ENCODE measurements at regions not wholly inside any gene's neighbourhood (a gene's known extent, or its start where the extent isn't known, plus 50 kb on each side); places are given as distances from the start of the nearest gene placed in this dataset.

DNA sequence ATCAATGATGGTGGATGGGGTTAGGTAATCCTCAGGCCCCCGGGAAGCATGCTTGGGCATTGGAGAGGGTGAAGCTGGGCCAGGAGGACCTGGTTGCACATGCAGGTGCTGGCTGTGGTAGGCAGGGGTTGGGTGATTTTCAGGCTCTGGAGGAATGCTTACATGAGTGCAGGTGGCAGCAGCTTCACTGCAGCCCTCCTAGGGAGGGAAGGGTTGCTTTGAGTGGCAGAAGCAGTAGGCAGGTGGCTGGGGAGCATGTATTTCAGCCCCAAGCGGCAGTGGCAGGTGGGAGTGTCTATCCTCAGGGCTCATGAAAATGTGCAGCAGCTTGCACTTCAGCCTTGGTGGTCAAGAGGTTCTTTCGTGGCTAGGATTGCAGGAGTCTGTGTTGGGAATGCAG lies 230.0 kb upstream of the CTNNB1 start:
- DNase-seq = no peak

DNA sequence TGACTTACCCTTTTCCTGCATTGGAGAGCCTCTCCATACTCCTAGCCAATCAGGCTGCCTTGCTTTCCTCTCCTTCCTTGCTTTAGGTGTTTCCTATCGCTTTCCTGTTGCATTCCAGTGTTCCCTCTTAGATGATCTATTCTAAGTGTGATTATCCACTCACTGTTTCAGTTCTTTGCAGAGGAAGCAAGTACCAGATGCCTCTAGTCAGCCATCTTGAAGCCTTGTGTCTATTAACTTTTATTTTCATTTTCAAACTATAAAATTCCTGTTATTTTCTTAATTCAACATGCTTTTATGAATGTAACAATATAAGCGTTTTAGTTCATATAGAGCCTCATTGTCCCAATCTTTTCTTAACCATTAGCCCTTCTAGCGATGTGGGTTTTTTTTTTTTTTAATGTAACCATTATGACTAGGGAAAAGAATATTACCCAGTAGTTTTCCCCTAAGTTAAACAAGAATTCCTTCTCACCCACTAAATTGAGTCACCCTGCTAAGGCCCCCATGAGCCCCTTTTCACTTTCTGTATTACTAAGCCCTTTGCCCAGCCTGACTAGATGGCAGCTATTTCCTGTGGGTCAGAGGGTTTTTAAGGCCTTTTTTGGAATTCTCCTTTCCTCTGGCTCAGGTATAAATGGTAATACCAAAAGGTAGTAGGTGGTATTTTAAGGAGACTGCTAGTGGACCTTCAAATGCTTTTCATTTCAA lies 229.4 kb upstream of the CTNNB1 start:
- DNase-seq = no peak

DNA sequence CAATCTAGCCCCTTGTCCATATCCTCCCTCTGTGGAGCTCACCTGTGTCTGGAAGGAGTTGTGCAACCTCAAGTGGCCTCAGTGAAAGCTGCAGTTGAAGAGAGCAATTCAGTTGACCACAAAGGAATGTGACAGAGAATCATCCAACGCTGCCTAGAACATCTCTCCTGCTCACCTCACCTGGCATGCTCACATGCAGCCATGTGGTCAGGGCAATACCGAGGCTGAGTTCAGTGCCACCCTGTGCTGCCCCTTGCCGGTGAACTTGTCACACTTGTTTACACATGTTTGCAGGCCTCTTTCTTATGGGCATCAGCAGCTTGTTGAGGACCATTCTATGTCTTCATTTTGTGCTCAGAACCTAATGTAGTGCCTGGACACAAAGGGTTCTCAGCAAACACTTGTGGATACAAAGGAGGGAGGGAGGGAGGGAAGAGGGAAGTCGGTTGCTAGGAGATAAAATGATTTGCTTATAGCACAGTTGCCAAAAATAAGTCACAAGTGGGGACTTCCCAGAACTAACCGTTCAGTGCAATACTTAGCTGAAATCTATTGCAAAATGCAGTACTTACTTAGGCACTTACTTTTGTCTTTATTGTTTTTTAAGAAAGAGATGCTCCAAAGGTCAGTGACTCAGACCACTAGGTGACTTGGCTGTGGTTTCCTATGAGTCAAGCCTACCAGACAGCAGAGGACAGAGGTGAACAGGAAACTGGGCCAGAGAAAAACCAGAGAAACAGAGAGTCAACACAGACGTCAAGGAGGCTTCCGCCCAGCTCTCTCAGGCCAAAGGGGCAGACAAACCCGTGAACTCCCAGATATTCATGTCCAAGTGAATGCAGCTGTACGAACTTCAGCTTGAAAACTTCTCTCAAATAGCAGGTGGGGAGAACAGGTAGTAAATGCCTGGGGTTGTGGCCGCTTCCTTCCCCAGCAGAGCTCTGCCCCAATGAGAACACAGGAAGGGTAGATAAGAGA lies 227.8 kb upstream of the CTNNB1 start:
- peak; percentile 43 for DNase-seq

DNA sequence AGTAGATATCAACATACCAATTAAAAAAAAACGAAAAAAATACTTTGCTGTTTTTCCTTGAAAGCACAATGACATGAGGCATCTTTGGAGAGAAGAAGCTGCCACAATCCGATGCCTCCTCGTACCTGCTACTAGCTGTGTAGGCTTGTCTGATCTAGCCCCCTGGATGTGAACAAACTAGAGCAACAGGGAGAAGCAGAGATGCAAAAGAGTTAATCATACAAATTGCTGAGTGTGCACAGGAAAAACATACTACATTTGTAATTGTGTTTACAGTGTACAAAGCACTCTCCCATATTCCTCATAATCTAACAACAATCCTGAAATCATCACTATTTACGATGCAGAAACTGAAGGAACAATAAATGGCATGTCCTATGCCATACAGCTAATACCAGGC lies 227.0 kb upstream of the CTNNB1 start:
- DNase-seq = no peak

DNA sequence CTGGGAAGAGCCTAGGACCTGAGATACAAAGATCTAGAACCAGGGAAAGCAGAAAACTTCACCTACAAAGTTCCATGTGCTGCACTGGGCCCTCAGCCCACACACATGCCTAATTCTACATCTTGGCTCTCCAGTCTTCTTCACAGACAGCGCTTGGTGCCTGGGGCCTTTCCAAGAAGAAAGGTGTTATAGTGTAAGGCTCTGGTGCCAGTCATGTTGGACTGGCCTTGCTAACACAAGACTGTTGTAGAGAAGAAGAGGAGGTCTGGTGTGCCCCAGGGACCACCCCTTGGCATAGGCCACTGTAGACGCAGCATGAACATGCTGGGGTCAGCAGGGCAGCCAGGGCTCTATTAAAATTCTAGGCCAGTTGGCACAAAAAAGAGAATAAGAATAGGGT lies 226.2 kb upstream of the CTNNB1 start:
- no peak for DNase-seq

DNA sequence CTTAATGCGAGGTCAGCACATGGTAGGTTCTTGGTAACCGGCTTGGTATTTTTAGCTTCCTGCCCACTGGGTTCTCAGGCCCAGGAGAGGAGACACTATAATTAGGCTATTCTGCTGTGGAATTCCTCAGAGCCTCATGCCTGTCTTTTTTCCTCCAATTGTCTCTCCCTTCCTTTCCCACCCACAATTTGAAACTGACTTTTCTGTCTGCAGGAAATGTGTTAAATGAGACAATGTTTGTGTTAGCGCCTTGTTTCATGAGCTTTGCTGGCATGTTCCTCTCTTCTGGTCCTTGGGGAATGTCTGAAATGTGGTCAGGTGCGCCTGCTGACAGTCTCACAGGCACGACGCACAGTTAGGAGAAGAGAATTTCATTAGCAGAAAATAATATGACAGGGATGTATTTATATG lies 223.6 kb upstream of the CTNNB1 start:
- DNase-seq = no peak

DNA sequence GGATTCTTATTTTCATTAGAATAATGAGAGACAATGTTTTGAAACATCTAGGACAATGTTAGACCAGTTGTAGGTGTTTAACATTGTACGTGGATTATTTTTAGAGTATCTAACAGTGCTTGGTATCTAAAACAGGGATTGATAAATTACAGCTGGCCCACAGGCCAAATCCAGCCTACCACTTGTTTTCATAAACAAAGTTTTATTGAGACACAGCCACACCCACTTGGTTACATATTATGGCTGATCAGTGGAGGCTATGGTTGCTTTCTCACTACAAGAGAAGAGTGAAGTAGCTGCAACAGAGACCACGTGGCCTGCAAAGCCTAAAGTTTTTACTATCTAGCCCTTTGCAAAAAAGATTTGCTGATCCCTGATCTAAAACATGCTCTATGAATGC lies 223.1 kb upstream of the CTNNB1 start:
- no peak for DNase-seq

DNA sequence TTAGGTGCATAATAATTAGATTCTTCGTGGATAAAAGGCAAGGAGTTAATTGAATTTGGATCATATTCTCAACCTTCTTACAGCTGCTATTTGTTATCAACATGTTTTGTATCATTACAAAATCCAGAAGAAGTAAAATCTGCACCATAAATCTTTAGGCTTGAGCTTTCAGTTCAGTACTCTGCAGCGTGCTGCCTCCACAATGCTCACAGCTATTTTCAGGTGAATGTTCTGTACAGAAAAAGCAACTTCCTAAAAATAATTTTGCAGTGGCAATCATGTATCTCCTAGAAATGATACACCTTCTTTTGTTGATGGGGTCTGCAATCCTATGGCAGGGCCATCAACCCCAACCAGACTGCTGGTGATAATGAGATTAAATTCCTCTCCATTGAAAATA lies 220.9 kb upstream of the CTNNB1 start:
- no peak for DNase-seq

DNA sequence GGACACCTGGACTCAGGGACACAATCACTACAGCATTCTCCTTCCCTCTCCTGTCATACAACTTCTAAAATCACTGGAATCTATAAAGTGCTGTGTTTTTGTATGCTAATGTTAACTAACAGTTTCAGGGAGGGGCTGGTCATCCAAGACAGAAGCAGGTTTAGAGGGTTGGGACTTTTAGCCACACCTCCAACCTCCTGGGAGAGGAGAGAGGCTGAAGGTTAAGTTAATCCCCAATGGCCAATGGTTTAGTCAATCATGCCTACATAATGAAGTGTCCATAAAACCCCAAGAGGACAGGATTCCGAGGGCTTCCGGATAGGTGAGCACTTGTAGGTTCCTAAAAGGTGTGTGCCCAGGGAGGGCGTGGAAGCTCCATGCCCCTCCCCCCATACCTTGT lies 219.3 kb upstream of the CTNNB1 start:
- no peak for DNase-seq

DNA sequence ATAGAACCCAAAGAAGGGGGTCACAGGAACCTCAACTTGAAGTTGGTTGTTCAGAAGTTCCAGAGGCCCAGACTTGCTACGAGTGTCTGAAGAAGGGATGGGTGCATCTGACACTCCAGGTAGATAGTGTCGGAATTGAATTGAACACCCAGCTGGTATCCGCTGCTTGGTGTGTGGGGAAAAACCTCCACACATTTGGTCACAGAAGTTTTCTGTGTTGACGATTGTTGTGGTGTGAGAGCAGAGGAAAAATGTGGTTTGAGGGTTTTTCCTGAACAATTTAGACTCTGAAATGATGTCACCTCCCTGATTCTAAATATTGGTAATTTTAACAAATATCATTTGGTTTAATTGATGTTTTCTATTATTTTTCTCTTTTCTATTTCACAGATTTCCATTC lies 218.8 kb upstream of the CTNNB1 start:
- no peak for DNase-seq

DNA sequence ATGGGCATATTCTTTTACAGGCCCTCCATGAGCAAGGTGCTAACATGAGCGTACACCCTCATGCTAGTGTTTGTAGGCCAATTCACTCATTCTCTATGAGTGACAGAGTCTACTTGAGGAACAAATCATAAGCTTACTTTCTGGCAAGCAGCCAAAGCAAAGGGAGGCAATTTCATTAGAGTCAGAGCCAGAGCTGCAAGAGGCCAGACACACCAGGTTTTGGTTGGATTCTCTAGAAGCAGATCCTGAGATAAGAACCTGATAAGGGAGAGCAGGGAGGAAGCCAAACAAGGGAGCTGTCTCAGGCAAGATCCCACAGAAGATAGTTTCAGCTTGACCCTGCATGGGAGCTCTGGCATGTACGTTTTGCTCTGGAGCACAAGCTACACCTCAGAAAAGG lies 214.1 kb upstream of the CTNNB1 start:
- DNase-seq = peak; percentile 46

DNA sequence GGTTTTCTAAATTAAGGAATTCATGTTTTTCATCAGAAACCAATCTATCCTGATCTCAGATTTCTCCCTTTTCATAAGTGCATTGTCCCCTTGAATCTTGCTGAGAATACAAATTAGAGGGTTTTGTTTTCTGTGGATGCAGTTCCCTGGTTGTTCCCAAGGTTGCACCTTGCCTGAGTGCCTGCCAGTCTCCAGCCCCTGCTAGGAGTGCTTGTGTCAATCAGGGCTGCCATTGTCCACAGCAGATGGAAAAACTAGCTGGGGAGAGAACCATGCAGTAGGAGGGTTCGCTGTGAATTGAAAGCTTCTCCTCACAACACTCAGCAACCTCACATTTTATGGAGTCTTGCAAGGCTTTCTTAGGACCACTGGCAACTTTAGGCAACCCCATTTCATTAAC lies 210.8 kb upstream of the CTNNB1 start:
- DNase-seq = no peak

DNA sequence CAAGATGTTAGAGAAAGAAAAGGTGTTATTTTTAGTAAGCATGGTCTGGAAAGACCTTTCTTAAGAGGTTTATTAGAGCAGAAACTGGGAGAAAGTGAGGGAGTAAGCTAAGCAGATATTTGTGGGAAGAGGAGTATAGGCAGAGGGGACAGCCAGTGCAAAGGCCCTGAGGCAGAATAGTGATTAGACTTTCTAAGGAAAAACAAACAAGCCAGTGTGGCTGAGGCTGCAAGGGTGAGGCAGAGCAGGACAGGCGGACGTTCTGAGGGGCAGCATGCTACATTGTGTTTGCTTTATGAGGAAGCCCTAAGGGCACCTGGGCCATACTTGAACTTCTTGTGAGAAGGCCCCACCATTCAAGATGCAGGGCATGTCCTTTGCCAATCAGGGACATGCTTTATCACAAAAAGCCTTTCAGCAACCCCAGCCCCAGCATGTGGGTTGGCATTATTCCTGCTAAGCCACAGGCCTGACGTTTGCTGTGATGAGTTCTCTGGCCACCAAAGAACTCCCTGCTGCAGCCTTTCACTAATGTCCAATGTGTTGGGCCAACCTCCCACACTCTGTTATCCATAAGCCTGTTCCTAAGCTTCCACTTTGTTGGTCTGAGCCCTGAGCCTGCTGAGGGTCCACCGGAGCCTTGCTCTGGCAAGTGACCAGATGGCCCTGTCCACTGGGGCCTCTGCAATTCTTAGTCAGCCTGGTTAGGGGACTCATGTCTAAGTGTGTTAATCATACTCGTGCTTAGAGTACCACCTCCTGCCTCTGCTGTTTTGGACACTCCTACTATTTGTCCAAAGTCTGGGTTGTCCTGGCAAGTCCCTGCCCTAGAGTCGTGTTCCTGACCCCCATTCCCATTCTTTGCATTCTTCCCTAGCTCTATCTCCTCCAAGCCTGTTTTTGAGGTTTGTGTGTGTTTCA lies 209.9 kb upstream of the CTNNB1 start:
- DNase-seq = no peak

DNA sequence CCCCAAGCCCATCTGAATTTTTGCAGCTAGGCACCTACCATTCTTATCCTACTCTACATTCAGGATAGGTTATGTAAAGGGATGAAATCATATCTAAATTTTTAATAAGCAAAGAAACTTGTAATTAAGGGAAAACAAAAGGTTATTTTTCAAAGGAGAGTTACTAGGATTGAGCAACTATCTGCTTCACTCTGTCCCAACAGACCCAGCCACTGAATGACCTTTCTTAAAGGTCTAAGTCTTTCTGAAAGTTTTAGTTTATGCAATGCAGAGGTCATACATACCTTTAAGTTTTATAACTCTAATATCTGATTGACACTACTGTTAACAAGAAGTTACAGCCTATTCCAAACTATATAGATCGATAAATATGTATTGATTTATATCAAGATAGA lies 209.2 kb upstream of the CTNNB1 start:
- no peak for DNase-seq

DNA sequence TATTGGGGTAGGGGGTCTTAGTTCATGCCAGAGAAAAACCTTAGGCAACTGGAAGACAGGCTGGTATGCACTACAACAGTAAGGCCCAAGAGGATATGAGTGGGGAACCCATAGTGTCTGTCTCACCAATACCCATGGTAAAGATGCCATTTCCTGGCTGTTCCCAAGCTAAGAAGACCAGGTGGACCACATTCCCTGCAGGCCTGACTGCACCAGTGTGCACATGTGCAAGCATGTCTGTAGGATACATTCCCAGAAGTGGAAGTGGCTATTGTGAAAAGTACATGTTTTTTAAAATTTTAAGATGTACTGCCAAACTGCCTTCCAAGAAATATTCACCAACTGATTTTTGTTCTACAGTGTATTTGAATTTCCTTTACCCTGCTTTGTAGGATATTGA lies 207.3 kb upstream of the CTNNB1 start:
- no peak for DNase-seq

DNA sequence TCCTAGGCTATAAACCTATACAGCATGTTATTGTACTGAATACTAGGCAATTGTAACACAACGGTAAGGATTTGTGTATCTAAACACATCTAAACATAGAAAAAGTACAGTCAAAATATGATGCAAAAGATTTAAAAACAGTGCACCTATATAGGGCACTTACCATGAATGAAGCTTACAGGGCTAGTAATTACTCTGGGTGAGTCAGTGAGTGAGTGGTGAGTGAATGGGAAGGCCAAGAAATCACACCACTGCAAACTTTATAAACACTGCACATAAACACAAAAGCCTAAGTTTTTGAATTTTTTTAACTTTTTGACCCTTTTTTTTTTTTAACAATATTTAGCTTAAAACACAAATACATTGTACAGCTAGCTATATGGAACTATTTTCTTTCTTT lies 204.7 kb upstream of the CTNNB1 start:
- DNase-seq = no peak

DNA sequence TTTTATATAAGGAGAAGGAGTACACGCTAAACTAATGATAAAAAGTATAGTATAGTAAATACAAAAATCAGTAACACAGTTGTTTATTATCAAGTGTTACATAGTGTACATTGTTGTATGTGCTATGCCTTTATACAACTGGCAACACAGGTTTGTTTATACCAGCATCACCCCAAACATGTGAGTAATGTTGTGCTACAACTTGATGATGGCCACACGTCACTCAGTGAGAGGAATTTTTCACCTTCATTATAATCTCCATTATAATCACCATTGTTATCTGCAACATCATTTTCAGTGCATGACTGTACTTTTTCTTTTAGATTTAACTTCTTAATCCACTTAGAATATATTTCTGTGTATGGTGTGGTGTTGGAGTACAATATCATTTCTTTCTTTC lies 204.0 kb upstream of the CTNNB1 start:
- no peak for DNase-seq

DNA sequence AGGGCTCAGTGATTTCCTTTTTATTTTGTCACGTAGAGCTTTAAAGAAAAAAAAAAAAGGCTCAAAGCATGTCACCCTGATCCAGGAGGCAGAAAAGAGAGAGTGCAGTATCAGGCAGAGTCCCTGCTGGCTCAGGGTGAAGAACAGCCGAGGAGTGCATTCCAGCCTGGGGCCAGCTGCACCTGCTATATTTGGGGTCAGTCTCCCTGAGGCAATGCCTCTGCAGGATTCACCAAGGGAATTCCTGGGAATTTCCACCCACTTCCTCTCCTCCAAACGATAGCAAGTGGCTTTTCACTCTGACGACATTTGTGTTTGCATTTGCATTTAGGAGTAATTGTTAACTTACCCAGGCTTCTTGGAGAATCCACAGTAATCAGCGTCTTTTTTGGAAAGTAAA lies 202.9 kb upstream of the CTNNB1 start:
- no peak for DNase-seq

DNA sequence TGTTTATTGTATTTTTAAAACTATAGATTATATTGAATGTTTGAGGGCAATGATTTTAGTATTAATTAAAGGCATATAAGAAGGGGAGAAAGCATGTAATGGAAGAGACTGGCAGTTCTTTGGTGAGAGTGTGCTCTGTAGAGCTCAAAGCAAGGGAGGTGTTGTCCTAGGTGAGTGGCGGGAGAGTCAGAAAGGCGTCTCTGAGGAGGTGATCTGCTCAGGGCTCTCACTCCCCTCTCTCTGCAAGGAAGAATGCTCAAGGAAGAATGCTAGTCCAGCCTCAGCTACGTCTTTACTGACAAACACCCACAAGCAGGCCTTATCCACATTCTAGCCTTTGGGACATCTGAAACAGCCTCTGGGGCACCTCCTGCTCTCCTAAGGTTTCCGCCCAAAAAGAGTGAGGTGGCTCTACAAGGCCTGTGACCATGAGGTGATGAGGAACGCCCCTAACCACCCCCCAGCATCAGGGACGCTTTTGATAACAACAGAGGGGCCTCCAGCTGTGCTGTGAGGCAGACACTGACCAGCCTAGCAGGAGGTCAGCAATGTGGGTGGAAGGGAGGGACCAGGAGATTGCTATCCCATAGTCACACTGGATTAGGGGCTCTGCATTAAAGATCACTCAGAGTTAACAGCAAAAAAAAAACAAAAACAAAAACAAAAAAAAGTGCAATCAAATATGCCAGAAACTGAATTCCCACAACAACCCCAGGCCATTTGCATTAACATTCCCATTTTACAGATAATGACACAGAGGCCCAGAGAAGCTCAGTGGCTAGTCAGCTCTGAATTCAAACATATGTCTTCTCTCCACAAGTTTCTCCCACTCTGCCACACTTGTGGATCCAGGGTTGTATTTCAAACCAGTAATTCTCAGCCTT lies 202.2 kb upstream of the CTNNB1 start:
- DNase-seq = no peak

DNA sequence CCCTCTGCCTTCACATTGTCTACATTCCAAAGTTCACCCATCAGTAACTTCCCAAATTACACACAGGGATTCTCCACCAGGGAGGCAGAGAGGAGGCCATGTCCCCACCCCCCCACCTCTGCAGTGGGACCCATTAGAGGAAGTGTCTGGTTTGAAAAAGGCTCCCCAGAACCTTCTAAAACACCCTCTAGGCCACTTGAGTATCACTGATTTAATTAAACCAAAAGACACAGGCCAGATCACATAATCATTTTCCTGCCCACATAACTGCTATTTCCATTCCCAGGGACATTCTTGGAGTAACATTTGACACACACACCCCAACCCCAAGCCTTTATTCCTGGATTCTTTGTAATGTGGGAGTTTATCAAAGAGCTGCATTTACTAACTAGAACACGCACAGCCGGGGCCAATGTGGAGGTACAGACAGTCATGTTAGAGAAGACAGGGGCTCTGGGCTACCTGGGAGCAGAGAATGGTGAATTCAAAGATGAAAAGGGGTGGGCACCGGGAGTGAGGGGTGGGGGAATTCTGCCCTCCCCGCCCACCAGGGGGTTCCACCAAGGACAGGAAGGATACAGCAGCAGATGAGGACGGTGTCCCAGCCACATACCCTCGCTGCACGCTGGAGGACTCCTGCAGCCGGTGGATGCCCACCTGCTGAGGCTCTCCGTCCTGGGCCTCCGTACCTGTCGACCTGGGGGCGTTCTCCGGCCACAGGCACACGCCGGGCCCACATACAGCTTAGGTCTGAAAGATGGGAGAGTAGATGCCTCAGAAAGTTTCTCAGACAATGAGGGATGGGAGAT lies 201.4 kb upstream of the CTNNB1 start:
- DNase-seq = no peak

DNA sequence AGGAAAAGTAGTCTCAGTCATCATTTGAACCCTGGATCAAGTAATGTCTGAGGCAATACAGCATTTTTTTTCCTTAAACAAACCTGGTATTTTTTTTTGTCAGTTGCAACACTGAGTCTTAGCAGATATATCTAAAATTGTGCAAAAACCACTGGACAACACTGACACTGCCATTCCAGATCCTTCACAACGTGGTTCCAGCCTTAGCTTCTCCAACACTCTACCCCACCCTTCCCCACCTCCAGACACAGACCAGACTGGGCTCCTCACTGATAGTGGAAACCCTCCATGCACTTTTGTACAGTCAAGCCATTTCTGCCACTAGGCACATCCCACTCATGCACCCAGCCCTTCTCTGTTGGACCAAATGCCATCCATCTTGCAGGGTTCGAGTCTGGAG lies 199.6 kb upstream of the CTNNB1 start:
- DNase-seq = no peak
